ENCODE measurements at regions not wholly inside any gene's neighbourhood (a gene's known extent, or its start where the extent isn't known, plus 50 kb on each side); places are given as distances from the start of the nearest gene placed in this dataset.
"Not testable (repeated sequence)": the region's sequence is repeated elsewhere in the genome, so short reads cannot be mapped to it uniquely, and the experiment has no call there.

- H3K27me3 ChIP-seq (ENCODE audit: control insufficient read depth in 1 of 2, insufficient read depth in 2 of 2, low read length in 2 of 2); H3K9me3 ChIP-seq (ENCODE audit: control insufficient read depth in 2 of 2, insufficient read depth in 1 of 2, low read depth in 1 of 2, low read length in 1 of 2); H3K4me1 ChIP-seq (ENCODE audit: control insufficient read depth in 2 of 2, insufficient read depth in 2 of 2, low read length in 1 of 2); H3K27ac ChIP-seq (ENCODE audit: low read depth in 2 of 2, low read length in 1 of 2); H3K36me3 ChIP-seq (ENCODE audit: control insufficient read depth in 2 of 2, insufficient read depth in 2 of 2, low read length in 1 of 2); H3K4me3 ChIP-seq (ENCODE audit: low read depth in 1 of 2, low read length in 2 of 2): not testable (repeated sequence)
- 98 to 100% methylated on average over 1 of the region's 1 CpG for WGBS, 2 donors
Observed at GRCh38 chr14:59026640-59027039, 161.8 kb upstream of the DAAM1 start.

GRCh38 chr14:59028476-59029202 is 159.8 kb upstream of the DAAM1 start:
- Histone ChIP-seq H3K27me3 (ENCODE audit: control insufficient read depth in 1 of 2, insufficient read depth in 2 of 2, low read length in 2 of 2) (no peaks in the 10 kb centered on the region), H3K9me3 (ENCODE audit: control insufficient read depth in 2 of 2, insufficient read depth in 1 of 2, low read depth in 1 of 2, low read length in 1 of 2) (no peaks in the 10 kb centered on the region), H3K36me3 (ENCODE audit: control insufficient read depth in 2 of 2, insufficient read depth in 2 of 2, low read length in 1 of 2) (no peaks in the 10 kb centered on the region), H3K27ac (ENCODE audit: low read depth in 2 of 2, low read length in 1 of 2) (no peak overlapping the region), H3K4me1 (ENCODE audit: control insufficient read depth in 2 of 2, insufficient read depth in 2 of 2, low read length in 1 of 2) (no peaks in the 10 kb centered on the region), H3K4me3 (ENCODE audit: low read depth in 1 of 2, low read length in 2 of 2) (no peak overlapping the region)
- 0 to 1% methylated on average over 5 of the region's 5 CpGs for WGBS, 2 donors

GRCh38 chr14:59032826-59033225 is 155.6 kb upstream of the DAAM1 start:
- Histone ChIP-seq H3K27ac (ENCODE audit: low read depth in 2 of 2, low read length in 1 of 2) (no peak overlapping the region), H3K36me3 (ENCODE audit: control insufficient read depth in 2 of 2, insufficient read depth in 2 of 2, low read length in 1 of 2) (no peaks in the 10 kb centered on the region), H3K9me3 (ENCODE audit: control insufficient read depth in 2 of 2, insufficient read depth in 1 of 2, low read depth in 1 of 2, low read length in 1 of 2) (no peaks in the 10 kb centered on the region), H3K4me1 (ENCODE audit: control insufficient read depth in 2 of 2, insufficient read depth in 2 of 2, low read length in 1 of 2) (no peaks in the 10 kb centered on the region), H3K27me3 (ENCODE audit: control insufficient read depth in 1 of 2, insufficient read depth in 2 of 2, low read length in 2 of 2) (no peaks in the 10 kb centered on the region), H3K4me3 (ENCODE audit: low read depth in 1 of 2, low read length in 2 of 2) (no peak overlapping the region)

- Histone ChIP-seq H3K27ac (ENCODE audit: low read depth in 2 of 2, low read length in 1 of 2) (no peak overlapping the region), H3K36me3 (ENCODE audit: control insufficient read depth in 2 of 2, insufficient read depth in 2 of 2, low read length in 1 of 2) (no peaks in the 10 kb centered on the region), H3K4me1 (ENCODE audit: control insufficient read depth in 2 of 2, insufficient read depth in 2 of 2, low read length in 1 of 2) (no peaks in the 10 kb centered on the region), H3K27me3 (ENCODE audit: control insufficient read depth in 1 of 2, insufficient read depth in 2 of 2, low read length in 2 of 2) (no peaks in the 10 kb centered on the region), H3K9me3 (ENCODE audit: control insufficient read depth in 2 of 2, insufficient read depth in 1 of 2, low read depth in 1 of 2, low read length in 1 of 2) (no peaks in the 10 kb centered on the region), H3K4me3 (ENCODE audit: low read depth in 1 of 2, low read length in 2 of 2) (no peak overlapping the region)
- 82 to 83% methylated on average over 2 of the region's 2 CpGs for WGBS, 2 donors
Observed at GRCh38 chr14:59036134-59036533, 152.3 kb upstream of the DAAM1 start.

GRCh38 chr14:59037086-59037485 is 151.4 kb upstream of the DAAM1 start:
- Histone ChIP-seq H3K9me3 (ENCODE audit: control insufficient read depth in 2 of 2, insufficient read depth in 1 of 2, low read depth in 1 of 2, low read length in 1 of 2) (no peaks in the 10 kb centered on the region), H3K4me3 (ENCODE audit: low read depth in 1 of 2, low read length in 2 of 2) (no peak overlapping the region), H3K27ac (ENCODE audit: low read depth in 2 of 2, low read length in 1 of 2) (no peak overlapping the region), H3K4me1 (ENCODE audit: control insufficient read depth in 2 of 2, insufficient read depth in 2 of 2, low read length in 1 of 2) (no peaks in the 10 kb centered on the region), H3K27me3 (ENCODE audit: control insufficient read depth in 1 of 2, insufficient read depth in 2 of 2, low read length in 2 of 2) (no peaks in the 10 kb centered on the region), H3K36me3 (ENCODE audit: control insufficient read depth in 2 of 2, insufficient read depth in 2 of 2, low read length in 1 of 2) (no peaks in the 10 kb centered on the region)
- 78 to 81% methylated on average over 3 of the region's 3 CpGs for WGBS, 2 donors

GRCh38 chr14:59037620-59038019 is 150.8 kb upstream of the DAAM1 start:
- no peak overlapping the region for H3K27ac ChIP-seq (ENCODE audit: low read depth in 2 of 2, low read length in 1 of 2)
- H3K4me3 ChIP-seq (ENCODE audit: low read depth in 1 of 2, low read length in 2 of 2): no peak overlapping the region
- 85 to 93% methylated on average over 4 of the region's 4 CpGs for WGBS, 2 donors
- H3K4me1 ChIP-seq (ENCODE audit: control insufficient read depth in 2 of 2, insufficient read depth in 2 of 2, low read length in 1 of 2): no peaks in the 10 kb centered on the region
- no peaks in the 10 kb centered on the region for H3K36me3 ChIP-seq (ENCODE audit: control insufficient read depth in 2 of 2, insufficient read depth in 2 of 2, low read length in 1 of 2)
- no peaks in the 10 kb centered on the region for H3K9me3 ChIP-seq (ENCODE audit: control insufficient read depth in 2 of 2, insufficient read depth in 1 of 2, low read depth in 1 of 2, low read length in 1 of 2)
- H3K27me3 ChIP-seq (ENCODE audit: control insufficient read depth in 1 of 2, insufficient read depth in 2 of 2, low read length in 2 of 2): no peaks in the 10 kb centered on the region

- Histone ChIP-seq H3K27me3 (ENCODE audit: control insufficient read depth in 1 of 2, insufficient read depth in 2 of 2, low read length in 2 of 2) (no peaks in the 10 kb centered on the region), H3K9me3 (ENCODE audit: control insufficient read depth in 2 of 2, insufficient read depth in 1 of 2, low read depth in 1 of 2, low read length in 1 of 2) (no peaks in the 10 kb centered on the region), H3K36me3 (ENCODE audit: control insufficient read depth in 2 of 2, insufficient read depth in 2 of 2, low read length in 1 of 2) (no peaks in the 10 kb centered on the region), H3K27ac (ENCODE audit: low read depth in 2 of 2, low read length in 1 of 2) (no peak overlapping the region), H3K4me3 (ENCODE audit: low read depth in 1 of 2, low read length in 2 of 2) (no peak overlapping the region), H3K4me1 (ENCODE audit: control insufficient read depth in 2 of 2, insufficient read depth in 2 of 2, low read length in 1 of 2) (no peaks in the 10 kb centered on the region)
- WGBS, 2 donors: 90 to 93% methylated on average over 4 of the region's 4 CpGs
Observed at GRCh38 chr14:59038746-59039145, 149.7 kb upstream of the DAAM1 start.

GRCh38 chr14:59041308-59041707 is 147.2 kb upstream of the DAAM1 start:
- Histone ChIP-seq H3K36me3 (ENCODE audit: control insufficient read depth in 2 of 2, insufficient read depth in 2 of 2, low read length in 1 of 2) (no peaks in the 10 kb centered on the region), H3K27ac (ENCODE audit: low read depth in 2 of 2, low read length in 1 of 2) (no peak overlapping the region), H3K4me3 (ENCODE audit: low read depth in 1 of 2, low read length in 2 of 2) (no peak overlapping the region), H3K9me3 (ENCODE audit: control insufficient read depth in 2 of 2, insufficient read depth in 1 of 2, low read depth in 1 of 2, low read length in 1 of 2) (no peaks in the 10 kb centered on the region), H3K4me1 (ENCODE audit: control insufficient read depth in 2 of 2, insufficient read depth in 2 of 2, low read length in 1 of 2) (no peaks in the 10 kb centered on the region), H3K27me3 (ENCODE audit: control insufficient read depth in 1 of 2, insufficient read depth in 2 of 2, low read length in 2 of 2) (no peaks in the 10 kb centered on the region)
- 92 to 99% methylated on average over 3 of the region's 3 CpGs for WGBS, 2 donors

- H3K4me1 ChIP-seq (ENCODE audit: control insufficient read depth in 2 of 2, insufficient read depth in 2 of 2, low read length in 1 of 2): no peaks in the 10 kb centered on the region
- WGBS, 2 donors: 79 to 80% methylated on average over 6 of the region's 6 CpGs
- no peaks in the 10 kb centered on the region for H3K36me3 ChIP-seq (ENCODE audit: control insufficient read depth in 2 of 2, insufficient read depth in 2 of 2, low read length in 1 of 2)
- no peak overlapping the region for H3K27ac ChIP-seq (ENCODE audit: low read depth in 2 of 2, low read length in 1 of 2)
- H3K27me3 ChIP-seq (ENCODE audit: control insufficient read depth in 1 of 2, insufficient read depth in 2 of 2, low read length in 2 of 2): no peaks in the 10 kb centered on the region
- H3K4me3 ChIP-seq (ENCODE audit: low read depth in 1 of 2, low read length in 2 of 2): no peak overlapping the region
- no peaks in the 10 kb centered on the region for H3K9me3 ChIP-seq (ENCODE audit: control insufficient read depth in 2 of 2, insufficient read depth in 1 of 2, low read depth in 1 of 2, low read length in 1 of 2)
Observed at GRCh38 chr14:59044707-59045106, 143.8 kb upstream of the DAAM1 start.

GRCh38 chr14:59046746-59047145 is 141.7 kb upstream of the DAAM1 start:
- no peaks in the 10 kb centered on the region for H3K36me3 ChIP-seq (ENCODE audit: control insufficient read depth in 2 of 2, insufficient read depth in 2 of 2, low read length in 1 of 2)
- no peaks in the 10 kb centered on the region for H3K27me3 ChIP-seq (ENCODE audit: control insufficient read depth in 1 of 2, insufficient read depth in 2 of 2, low read length in 2 of 2)
- H3K9me3 ChIP-seq (ENCODE audit: control insufficient read depth in 2 of 2, insufficient read depth in 1 of 2, low read depth in 1 of 2, low read length in 1 of 2): no peaks in the 10 kb centered on the region
- no peak overlapping the region for H3K27ac ChIP-seq (ENCODE audit: low read depth in 2 of 2, low read length in 1 of 2)
- WGBS, 2 donors: 55 to 56% methylated on average over 2 of the region's 2 CpGs
- H3K4me1 ChIP-seq (ENCODE audit: control insufficient read depth in 2 of 2, insufficient read depth in 2 of 2, low read length in 1 of 2): no peaks in the 10 kb centered on the region
- H3K4me3 ChIP-seq (ENCODE audit: low read depth in 1 of 2, low read length in 2 of 2): no peak overlapping the region

Measured in esophagus (tissue), 2 donors.